Pancreas (tissue), 10 donors: ENCODE measurements at regions not wholly inside any gene's neighbourhood (a gene's known extent, or its start where the extent isn't known, plus 50 kb on each side); places are given as distances from the start of the nearest gene placed in this dataset.

Experiments used
- ATAC-seq, 4 donors: fragments of 200-7000 bp; cut with Tn5 transposase; one replicate each; pipeline versions ENCODE4 v1.8.0 to v1.9.1; 2020; ENCODE audit warnings: mild to moderate bottlenecking in 4 of 4, moderate library complexity in 4 of 4
- DNase-seq, 6 donors: peaks; one replicate each; pipeline ENCODE4 v3.0.0-alpha.2; 2020
- FAIRE-seq: peaks from 2 replicates; lab custom pipeline; 2012; peaks lifted over from hg19 to GRCh38; lab: Jason Lieb, UNC
- H3K27ac ChIP-seq, 4 donors: fragments of 200-600 bp; sonication (generic); 1 replicate in 3 of 4; 2 replicates in 1 of 4; pipeline versions ENCODE4 v1.5.0 to v1.8.0; 2020
- H3K27me3 ChIP-seq, 4 donors: fragments of 200-600 bp; one replicate each; pipeline ENCODE4 v1.8.0; 2021
- H3K36me3 ChIP-seq, 3 donors: fragments of 200-600 bp; sonication (generic) in 1 of 3; one replicate each; pipeline versions ENCODE4 v1.5.0 to v1.8.0; 2020 to 2021
- H3K4me1 ChIP-seq, 3 donors: fragments of 200-600 bp; one replicate each; pipeline ENCODE4 v1.8.0; 2021
- H3K4me3 ChIP-seq, 4 donors: fragments of 200-600 bp; sonication (generic) in 2 of 4; one replicate each; pipeline versions ENCODE4 v1.5.0 to v1.8.0; 2020 to 2021
- H3K9me3 ChIP-seq, 4 donors: fragments of 200-600 bp; one replicate each; pipeline ENCODE4 v1.8.0; 2021
- CTCF ChIP-seq, 4 donors: fragments of 200-600 bp; sonication (generic) in 3 of 4; IDR thresholded peaks; one replicate each; pipeline versions ENCODE4 v1.5.0 to v1.8.0; 2021; ENCODE audit warnings: antibody characterized with exemption in 4 of 4
- WGBS, 2 donors: extraction: QIAGEN DNeasy Blood & Tissue Kit; methylation state at CpG; one replicate each; pipeline ENCODE4 v1.1.7; 2013; 5-methylcytosine and 5-hydroxymethylcytosine counted together
- intact Hi-C, 3 donors: fragments of 100-400 bp; cut with DNase I; formaldehyde crosslinking; loops; one replicate each; pipeline versions ENCODE4 v1.11.1 to v1.14.2; 2022
- donor health status: healthy with polysubstance abuse.
- donor health status: DM: no; HTN: no; CAD: no; lungs with moderate emphysema.
- donor health status: DM: no; HTN: no; CAD: no.
- donor health status: control.
- donor health status: control.
- donor health status: Bipolar disorder and iron deficiency.
- donor health status: DM: yes; HTN: yes; CAD: no.
- donor health status: DM: no; HTN: no; CAD: no.
- donor health status: DM: no; HTN: no; CAD: no.
- donor health status: DM: yes; HTN: yes; CAD: no.

- WGBS, 2 donors, result 56 to 59% methylated on average over 3 of the region's 3 CpGs
- H3K27me3 ChIP-seq, result no peaks in the 10 kb centered on the region
- ATAC-seq (no peak), FAIRE-seq (no peak), DNase-seq (no peak)
- no peak overlapping the region for H3K4me3 ChIP-seq
- TF ChIP-seq CTCF (IDR thresholded peaks at IDR 0.05), result no peak
- H3K9me3 ChIP-seq, result no peaks in the 10 kb centered on the region
- no peaks in the 10 kb centered on the region for H3K36me3 ChIP-seq
- intact Hi-C loops, result no loop called here
- H3K27ac ChIP-seq, result no peak overlapping the region
- H3K4me1 ChIP-seq, result no peaks in the 10 kb centered on the region
Observed at GRCh38 chr6:169009628-169010027, 244.0 kb downstream of the THBS2 start.

GRCh38 chr6:169008641-169009257 is 244.9 kb downstream of the THBS2 start:
- Histone ChIP-seq H3K4me1 (no peaks in the 10 kb centered on the region), H3K36me3 (no peaks in the 10 kb centered on the region), H3K27ac (no peak overlapping the region), H3K27me3 (no peaks in the 10 kb centered on the region), H3K4me3 (no peak overlapping the region), H3K9me3 (no peaks in the 10 kb centered on the region)
- FAIRE-seq (no peak), ATAC-seq (no peak), DNase-seq (no peak)
- intact Hi-C loops, result no loop called here
- 32 to 41% methylated on average over 4 of the region's 4 CpGs for WGBS, 2 donors
- no peak for TF ChIP-seq CTCF (IDR thresholded peaks at IDR 0.05)

GRCh38 chr6:169005166-169005565 is 248.5 kb downstream of the THBS2 start:
- Histone ChIP-seq H3K9me3 (no peaks in the 10 kb centered on the region), H3K36me3 (no peaks in the 10 kb centered on the region), H3K4me1 (no peaks in the 10 kb centered on the region), H3K4me3 (no peak overlapping the region), H3K27ac (no peak overlapping the region), H3K27me3 (no peaks in the 10 kb centered on the region)
- 57 to 65% methylated on average over 8 of the region's 8 CpGs for WGBS, 2 donors
- ATAC-seq (no peak), FAIRE-seq (no peak), DNase-seq (no peak)
- TF ChIP-seq CTCF (IDR thresholded peaks at IDR 0.05), result no peak
- intact Hi-C loops, result no loop called here

GRCh38 chr6:169000022-169000421 is 253.6 kb downstream of the THBS2 start:
- DNase-seq (no peak), ATAC-seq (no peak), FAIRE-seq (no peak)
- intact Hi-C loops, result no loop called here
- Histone ChIP-seq H3K27me3 (no peaks in the 10 kb centered on the region), H3K27ac (no peak overlapping the region), H3K4me1 (no peaks in the 10 kb centered on the region), H3K36me3 (no peaks in the 10 kb centered on the region), H3K9me3 (no peaks in the 10 kb centered on the region), H3K4me3 (no peak overlapping the region)
- 83 to 88% methylated on average over 15 of the region's 15 CpGs for WGBS, 2 donors
- no peak for TF ChIP-seq CTCF (IDR thresholded peaks at IDR 0.05)

GRCh38 chr6:168999392-168999791 is 254.3 kb downstream of the THBS2 start:
- FAIRE-seq, result no peak
- DNase-seq, result no peak
- Histone ChIP-seq H3K27ac (no peak overlapping the region), H3K4me3 (no peak overlapping the region), H3K27me3 (no peaks in the 10 kb centered on the region), H3K36me3 (no peaks in the 10 kb centered on the region), H3K4me1 (no peaks in the 10 kb centered on the region), H3K9me3 (no peaks in the 10 kb centered on the region)
- WGBS, 2 donors, result 78 to 85% methylated on average over 13 of the region's 13 CpGs
- no peak for TF ChIP-seq CTCF (IDR thresholded peaks at IDR 0.05)
- ATAC-seq, result no peak
- intact Hi-C loops, result no loop called here
